GM19193 (cell line): ENCODE measurements at regions not wholly inside any gene's neighbourhood (a gene's known extent, or its start where the extent isn't known, plus 50 kb on each side); places are given as distances from the start of the nearest gene placed in this dataset.
A peak's percentile ranks its signal among the peaks of the same experiment; 100 is the strongest.

Experiments used
- POLR2A ChIP-seq: IDR thresholded peaks from 4 replicates; pipeline ENCODE4 v1.6.1; 2011; ENCODE audit not compliant: insufficient read depth, insufficient read length; ENCODE audit errors: extremely low read depth

DNA sequence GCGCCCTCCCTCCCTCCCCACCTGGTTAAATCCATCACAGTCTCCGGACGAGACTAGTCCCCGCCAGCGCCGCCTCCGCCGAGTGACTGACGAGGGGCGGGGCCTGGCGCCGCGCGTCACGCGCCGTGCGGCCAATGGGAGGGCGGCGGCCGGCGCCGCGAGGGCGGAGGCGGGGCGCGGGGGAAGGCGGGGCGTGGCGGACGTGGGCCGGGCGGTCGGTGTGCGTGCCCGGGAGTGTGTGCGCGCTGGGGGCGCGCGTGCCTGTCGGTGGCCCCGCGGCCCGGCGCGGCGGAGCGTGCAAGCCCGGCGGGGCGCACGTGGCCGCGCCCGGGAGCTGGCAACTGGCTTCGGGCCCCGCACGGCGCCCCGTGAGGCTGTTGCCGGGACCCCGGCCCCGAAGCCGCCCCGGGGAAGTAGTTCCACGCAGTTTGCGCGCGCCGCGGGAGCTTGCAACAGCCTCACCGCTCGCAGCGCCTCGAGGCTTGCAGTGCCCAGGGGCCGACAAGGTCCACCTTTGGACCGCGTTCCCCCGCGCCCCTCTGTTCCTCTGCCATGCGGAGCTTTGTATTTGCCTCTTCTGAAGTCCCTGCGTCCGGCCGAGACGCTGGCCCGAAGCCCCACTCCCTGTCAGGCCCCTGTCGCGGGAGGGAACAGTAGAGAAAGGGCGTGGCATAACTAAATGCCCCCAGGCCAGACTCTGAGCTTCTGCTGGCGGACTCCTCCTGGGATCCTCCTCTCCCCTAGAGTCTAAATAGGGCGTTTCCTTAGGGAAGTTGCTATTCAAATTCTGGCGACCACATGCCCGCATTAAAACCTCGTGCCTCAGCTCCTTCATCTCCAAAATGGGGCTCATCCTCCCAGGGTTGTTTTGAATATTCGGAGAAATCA, 400.9 kb downstream of the SHQ1 start:
- TF ChIP-seq POLR2A: peak; percentile 43

DNA sequence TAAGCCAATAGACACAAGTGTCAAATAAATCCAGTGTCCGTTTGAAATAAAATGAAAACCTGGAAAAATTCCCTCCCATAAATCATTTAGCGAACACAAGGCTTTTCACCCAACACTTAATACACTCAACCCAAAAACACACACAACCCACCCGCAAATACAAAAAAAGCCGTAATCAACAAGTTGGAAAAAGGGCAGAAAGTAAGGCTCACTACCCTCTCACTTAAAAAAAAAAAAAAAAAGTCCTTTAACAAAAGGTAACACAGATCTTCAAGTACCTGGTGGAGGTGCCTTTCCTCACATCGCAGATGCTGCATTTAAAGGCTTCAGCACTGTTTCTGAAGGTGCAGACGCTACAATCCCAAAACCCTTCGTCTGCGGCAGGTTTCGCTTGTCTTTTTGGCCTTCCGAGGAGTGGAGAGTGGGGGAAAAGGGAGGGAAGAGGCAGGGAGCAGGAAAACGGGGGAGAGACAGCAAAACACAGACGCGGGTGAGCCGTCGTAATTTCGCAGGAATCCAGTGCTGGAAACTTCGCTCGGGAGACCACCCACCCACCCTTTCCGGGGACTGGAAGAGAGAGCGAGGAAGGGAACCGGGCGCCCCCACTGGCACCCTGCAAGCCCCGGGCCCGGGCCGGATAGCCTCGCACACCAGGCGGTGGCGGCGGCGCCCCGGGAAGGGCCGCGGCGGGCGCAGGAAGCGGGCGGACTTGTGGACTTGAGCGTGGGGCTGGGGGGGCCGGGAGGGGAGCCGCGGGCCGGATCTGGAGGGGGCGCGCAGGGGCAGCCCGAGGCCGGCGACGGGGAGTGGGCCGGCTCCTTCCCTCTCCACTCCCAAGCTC, 401.8 kb downstream of the SHQ1 start, which contains the start of gene RYBP:
TSS of gene RYBP (minus strand) at position 404 of the 841 bp plus-strand sequence.
- TF ChIP-seq POLR2A: peak; percentile 56

DNA sequence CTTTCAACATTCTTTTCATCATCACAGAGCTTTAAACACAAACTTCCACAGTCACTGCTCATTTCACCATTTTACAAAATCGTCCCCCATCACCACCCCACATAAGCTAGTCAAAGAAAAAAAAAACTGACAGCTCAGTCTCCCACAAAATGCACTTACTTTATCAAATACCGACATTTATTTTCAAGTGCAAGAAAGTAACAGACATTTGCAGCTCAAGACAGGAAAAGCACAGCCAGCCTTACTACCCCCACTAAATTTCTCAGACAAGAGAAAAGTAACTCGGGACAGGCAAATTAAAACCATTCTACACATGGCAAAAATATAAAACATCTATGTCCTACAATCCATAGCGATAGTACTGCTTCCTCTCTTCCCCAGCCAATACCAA, 402.4 kb downstream of the SHQ1 start:
- TF ChIP-seq POLR2A: no peak

DNA sequence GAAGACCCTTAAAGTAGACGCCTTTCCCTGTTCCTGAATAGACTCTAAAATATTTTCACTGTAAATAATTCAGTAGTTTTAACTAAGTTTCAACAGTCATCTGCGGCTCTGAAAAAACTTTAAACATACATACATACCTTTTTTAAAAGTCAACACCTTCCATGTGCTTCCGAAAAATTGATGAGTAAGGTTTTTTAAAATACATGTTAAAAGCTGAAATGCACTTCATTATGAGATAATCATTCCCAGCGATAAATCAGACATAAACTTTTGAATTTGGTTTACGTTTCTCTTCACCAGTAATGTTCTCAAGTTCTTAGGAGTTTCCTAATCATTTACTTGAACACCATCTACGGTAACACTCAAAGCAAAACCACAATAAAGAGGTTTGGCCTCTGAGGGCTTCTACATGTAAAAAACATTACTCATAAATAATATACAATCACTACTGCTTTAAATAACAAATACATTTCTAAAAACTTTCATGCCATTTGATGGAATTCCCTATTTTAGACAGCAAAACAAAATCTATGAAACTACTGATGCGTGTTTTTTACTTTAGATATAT, 403.5 kb downstream of the SHQ1 start:
- TF ChIP-seq POLR2A: no peak

DNA sequence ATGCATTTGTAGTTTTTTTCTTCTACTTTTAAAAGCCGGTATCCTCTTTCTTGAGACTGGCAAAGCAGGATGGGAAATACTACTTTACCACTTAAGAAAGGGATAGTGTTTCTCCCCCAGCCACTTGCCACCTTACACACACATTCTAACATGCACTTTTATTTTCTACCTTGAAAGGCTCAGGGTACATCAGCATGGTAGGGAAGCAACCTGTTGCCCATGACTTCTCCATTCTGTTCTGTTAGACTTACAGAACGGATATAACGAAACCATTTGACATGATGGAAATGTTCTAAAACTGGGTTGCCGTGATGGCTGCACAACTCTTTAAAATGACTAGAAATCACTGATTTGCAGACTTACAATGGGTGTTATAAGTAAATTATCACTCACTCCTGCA, 405.5 kb downstream of the SHQ1 start:
- no peak for TF ChIP-seq POLR2A

DNA sequence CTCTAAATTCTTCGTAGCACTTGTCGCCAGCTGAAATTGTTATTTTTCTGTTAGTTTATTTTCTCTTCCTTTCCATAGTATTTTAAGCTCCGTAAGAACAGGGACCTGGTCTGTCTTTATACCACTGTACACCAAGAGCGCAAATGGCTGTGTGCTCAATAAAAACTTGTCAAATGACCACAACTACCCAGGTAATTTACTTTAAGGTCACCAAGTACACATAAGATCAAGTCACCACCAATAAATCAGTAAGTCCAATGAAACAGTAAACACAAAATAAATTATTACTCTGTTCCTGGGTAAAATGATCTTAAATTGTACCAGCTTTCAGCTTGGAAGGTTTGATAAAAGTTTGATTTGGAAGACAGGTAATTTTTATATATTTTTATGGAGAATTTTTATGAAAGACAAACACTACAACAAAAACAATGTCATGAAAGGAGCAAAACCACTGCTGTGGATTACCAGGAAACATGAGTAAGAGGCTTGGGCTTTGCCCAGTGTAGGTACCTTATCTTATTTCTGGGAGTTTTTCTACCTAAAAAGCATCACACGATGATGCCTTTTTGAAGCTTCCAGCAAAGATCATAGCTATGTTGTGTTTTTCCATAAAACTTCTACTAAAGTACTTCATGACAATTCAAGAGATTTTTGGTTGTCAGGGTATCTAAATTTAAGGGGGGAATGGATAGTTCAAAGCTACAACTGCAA, 406.8 kb downstream of the SHQ1 start:
- TF ChIP-seq POLR2A: no peak

DNA sequence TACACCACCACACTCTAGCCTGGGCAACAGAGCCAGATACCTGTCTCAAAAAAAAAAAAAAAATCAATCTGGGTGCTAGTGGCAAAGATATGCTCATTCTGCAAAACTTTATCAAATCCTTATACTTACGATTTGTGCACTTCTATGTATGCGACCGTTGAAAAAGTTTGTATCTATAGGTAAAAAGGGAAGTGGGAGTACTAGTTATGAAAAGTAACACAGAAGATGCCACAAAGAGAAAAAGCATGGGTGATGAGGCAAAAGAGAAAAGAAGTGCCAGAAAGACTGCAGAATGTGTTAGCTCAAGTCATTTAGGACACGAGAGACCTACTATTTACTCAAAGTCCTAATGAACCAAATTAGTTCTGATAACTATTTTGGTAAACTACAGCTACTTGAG, 407.8 kb downstream of the SHQ1 start:
- TF ChIP-seq POLR2A: no peak

DNA sequence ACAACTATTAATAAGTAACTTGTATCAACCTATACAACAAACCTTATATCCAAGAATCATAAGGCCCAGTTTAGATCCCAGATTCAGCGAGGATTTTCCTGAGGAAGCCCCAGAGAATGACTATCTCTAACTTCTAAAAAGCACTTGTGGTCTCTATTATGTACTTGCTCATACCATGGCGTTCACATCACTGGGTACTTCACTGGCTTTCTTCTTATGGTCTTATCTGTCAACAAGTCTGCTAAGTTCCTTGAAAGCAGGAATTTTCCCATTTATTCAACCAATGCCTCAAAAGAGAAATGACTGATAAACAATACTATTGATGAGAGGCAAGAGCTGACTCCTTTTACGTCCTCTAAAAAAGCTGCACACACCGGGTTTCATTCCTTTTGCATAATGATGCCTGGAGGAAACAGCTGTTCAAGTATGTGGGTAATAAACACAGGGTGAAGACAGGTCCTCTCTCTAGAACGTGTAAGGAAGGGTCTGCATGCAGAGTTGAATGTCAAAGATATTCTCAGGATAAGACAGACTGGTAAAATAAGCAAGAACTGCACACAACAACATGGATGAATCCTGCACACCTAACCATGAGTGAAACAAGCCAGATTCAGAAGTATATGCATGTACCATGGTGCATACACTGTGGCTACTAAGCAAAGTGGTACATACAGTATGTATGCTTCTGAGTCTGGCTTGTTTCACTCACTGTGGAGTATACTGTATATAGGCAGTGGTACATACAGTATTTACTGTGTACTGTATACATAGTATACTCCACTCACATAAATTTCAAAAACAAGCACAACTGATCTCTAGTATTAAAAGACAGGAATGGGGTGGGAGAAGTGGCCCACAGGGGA, 408.7 kb downstream of the SHQ1 start:
- TF ChIP-seq POLR2A: no peak

DNA sequence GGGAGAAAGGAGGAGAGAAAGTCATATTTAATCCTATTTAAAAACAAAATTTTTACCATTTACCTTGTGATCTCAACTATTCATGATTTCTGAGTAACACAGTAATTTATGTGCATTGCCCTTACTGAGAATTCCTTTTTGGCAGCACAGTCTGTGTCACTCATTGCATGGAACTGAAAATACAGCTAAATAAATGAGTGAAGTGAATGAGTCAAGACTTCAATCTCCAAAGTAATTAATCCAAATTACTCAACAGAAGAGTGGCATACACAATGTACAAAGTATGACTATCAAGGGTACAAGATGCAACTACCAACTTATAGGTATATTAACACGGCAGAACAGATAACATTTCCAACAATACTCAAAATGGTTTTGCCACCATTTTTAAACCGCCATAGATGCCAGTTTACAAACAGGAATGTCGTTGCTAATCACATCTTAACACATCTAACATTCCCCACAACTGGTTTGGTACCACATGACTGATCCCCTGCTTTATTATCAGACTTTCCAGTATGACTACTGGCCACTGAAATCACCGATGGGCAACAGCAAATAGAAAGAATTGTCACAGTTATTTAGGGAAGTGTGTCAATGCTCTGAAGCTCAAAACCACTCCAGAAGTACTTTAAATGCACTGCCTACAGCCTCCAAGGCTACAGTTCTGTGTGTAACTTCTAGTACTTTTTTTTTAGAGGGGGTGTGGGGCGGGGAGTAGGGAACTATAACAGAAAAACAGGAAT, 410.4 kb downstream of the SHQ1 start:
- TF ChIP-seq POLR2A: no peak

- no peak for TF ChIP-seq POLR2A
Observed at GRCh38 chr3:72436863-72437592, 411.2 kb downstream of the SHQ1 start.

- TF ChIP-seq POLR2A: no peak
Observed at GRCh38 chr3:72434296-72434695, 413.9 kb downstream of the SHQ1 start.

- no peak for TF ChIP-seq POLR2A
Observed at GRCh38 chr3:72432246-72432645, 416.0 kb downstream of the SHQ1 start.
